ENCODE measurements at regions not wholly inside any gene's neighbourhood (a gene's known extent, or its start where the extent isn't known, plus 50 kb on each side); places are given as distances from the start of the nearest gene placed in this dataset.

GRCh38 chr2:66733364-66733999 is 298.6 kb downstream of the MEIS1 start:
- Mint-ChIP-seq H3K27me3 (ENCODE audit: low read depth in 2 of 2) (no peaks in the 10 kb centered on the region), H3K9me3 (peaks cover 0 to 1% of the 10 kb centered on the region in 2 donors), H3K36me3 (no peaks in the 10 kb centered on the region), H3K27ac (no peak overlapping the region), H3K4me3 (no peak overlapping the region), H3K4me1 (no peaks in the 10 kb centered on the region)
- H3K9me3 ChIP-seq (ENCODE audit: control insufficient read depth, insufficient read depth, low read length), result no peaks in the 10 kb centered on the region
- no peaks in the 10 kb centered on the region for H3K4me1 ChIP-seq (ENCODE audit: control insufficient read depth, insufficient read depth, low read length)
- no peaks in the 10 kb centered on the region for H3K36me3 ChIP-seq (ENCODE audit: control insufficient read depth, insufficient read depth, low read length)
- TF ChIP-seq, protein P1, sequence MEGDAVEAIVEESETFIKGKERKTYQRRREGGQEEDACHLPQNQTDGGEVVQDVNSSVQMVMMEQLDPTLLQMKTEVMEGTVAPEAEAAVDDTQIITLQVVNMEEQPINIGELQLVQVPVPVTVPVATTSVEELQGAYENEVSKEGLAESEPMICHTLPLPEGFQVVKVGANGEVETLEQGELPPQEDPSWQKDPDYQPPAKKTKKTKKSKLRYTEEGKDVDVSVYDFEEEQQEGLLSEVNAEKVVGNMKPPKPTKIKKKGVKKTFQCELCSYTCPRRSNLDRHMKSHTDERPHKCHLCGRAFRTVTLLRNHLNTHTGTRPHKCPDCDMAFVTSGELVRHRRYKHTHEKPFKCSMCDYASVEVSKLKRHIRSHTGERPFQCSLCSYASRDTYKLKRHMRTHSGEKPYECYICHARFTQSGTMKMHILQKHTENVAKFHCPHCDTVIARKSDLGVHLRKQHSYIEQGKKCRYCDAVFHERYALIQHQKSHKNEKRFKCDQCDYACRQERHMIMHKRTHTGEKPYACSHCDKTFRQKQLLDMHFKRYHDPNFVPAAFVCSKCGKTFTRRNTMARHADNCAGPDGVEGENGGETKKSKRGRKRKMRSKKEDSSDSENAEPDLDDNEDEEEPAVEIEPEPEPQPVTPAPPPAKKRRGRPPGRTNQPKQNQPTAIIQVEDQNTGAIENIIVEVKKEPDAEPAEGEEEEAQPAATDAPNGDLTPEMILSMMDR (IDR thresholded peaks at IDR 0.05), result no peak
- intact Hi-C loops (cut with micrococcal nuclease), result no loop called here
- H3K27me3 ChIP-seq (ENCODE audit: control insufficient read depth, insufficient read depth, low read length), result no peaks in the 10 kb centered on the region
- 94% methylated on average over 6 of the region's 8 CpGs for WGBS (ENCODE audit: insufficient coverage)
- H3K4me3 ChIP-seq (ENCODE audit: low read length), result no peak overlapping the region
- H3K27ac ChIP-seq (ENCODE audit: low read length), result no peak overlapping the region
- DNase-seq (no peak), ATAC-seq (no peak)

GRCh38 chr2:66748939-66749338 is 314.0 kb downstream of the MEIS1 start:
- peak in 1 of 3 donors; percentile 51 for ATAC-seq
- no peak for DNase-seq
- H3K27ac ChIP-seq (ENCODE audit: low read length), result no peak overlapping the region
- H3K4me1 ChIP-seq (ENCODE audit: control insufficient read depth, insufficient read depth, low read length), result no peaks in the 10 kb centered on the region
- no peak overlapping the region for H3K4me3 ChIP-seq (ENCODE audit: low read length)
- WGBS (ENCODE audit: insufficient coverage), result 0% methylated on average over 2 of the region's 3 CpGs
- Mint-ChIP-seq H3K4me1 (peaks cover 11% of the 10 kb centered on the region in 2 donors), H3K36me3 (no peaks in the 10 kb centered on the region), H3K4me3 (no peak overlapping the region), H3K9me3 (peaks cover 0 to 3% of the 10 kb centered on the region in 2 donors), H3K27ac (peak overlapping the region in 1 of 2 donors; percentile 43), H3K27me3 (ENCODE audit: low read depth in 2 of 2) (no peaks in the 10 kb centered on the region)
- intact Hi-C loops (cut with micrococcal nuclease), result no loop called here
- TF ChIP-seq, protein P1 (IDR thresholded peaks at IDR 0.05), result no peak
- no peaks in the 10 kb centered on the region for H3K27me3 ChIP-seq (ENCODE audit: control insufficient read depth, insufficient read depth, low read length)
- no peaks in the 10 kb centered on the region for H3K9me3 ChIP-seq (ENCODE audit: control insufficient read depth, insufficient read depth, low read length)
- H3K36me3 ChIP-seq (ENCODE audit: control insufficient read depth, insufficient read depth, low read length), result no peaks in the 10 kb centered on the region

DNA sequence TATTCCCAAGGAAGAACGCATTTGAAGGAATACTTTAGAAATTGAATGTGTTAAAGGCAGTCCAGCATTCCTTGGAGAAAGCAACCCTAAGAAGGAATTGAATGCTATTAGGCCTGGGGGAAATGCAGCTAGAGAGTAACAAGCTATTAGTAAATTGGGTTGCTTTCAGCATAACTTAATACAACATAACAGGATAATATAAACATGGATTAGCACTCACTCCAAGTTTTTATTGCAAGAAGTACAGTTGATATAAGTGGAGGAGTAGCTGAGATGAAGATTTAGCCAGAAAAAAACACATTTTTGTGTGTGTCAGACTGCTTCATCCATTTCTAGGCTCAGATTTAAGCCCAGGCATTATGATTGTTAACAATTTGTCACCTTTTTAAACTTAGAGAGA is 314.6 kb downstream of the MEIS1 start:
- WGBS (ENCODE audit: insufficient coverage), result 80% methylated on average over 1 of the region's 1 CpG
- DNase-seq, result no peak
- ATAC-seq, result no peak
- Histone ChIP-seq H3K4me1 (ENCODE audit: control insufficient read depth, insufficient read depth, low read length) (no peaks in the 10 kb centered on the region), H3K9me3 (ENCODE audit: control insufficient read depth, insufficient read depth, low read length) (no peaks in the 10 kb centered on the region), H3K4me3 (ENCODE audit: low read length) (no peak overlapping the region), H3K36me3 (ENCODE audit: control insufficient read depth, insufficient read depth, low read length) (no peaks in the 10 kb centered on the region), H3K27me3 (ENCODE audit: control insufficient read depth, insufficient read depth, low read length) (no peaks in the 10 kb centered on the region), H3K27ac (ENCODE audit: low read length) (no peak overlapping the region)
- Mint-ChIP-seq H3K4me3 (no peak overlapping the region), H3K36me3 (no peaks in the 10 kb centered on the region), H3K27me3 (ENCODE audit: low read depth in 2 of 2) (no peaks in the 10 kb centered on the region), H3K4me1 (peaks cover 11% of the 10 kb centered on the region in 2 donors), H3K9me3 (peaks cover 0 to 3% of the 10 kb centered on the region in 2 donors), H3K27ac (no peak overlapping the region)
- TF ChIP-seq, protein P1 (IDR thresholded peaks at IDR 0.05), result no peak
- intact Hi-C loops (cut with micrococcal nuclease), result no loop called here

GRCh38 chr2:66753257-66753656 is 318.3 kb downstream of the MEIS1 start:
- intact Hi-C loops (cut with micrococcal nuclease), result no loop called here
- Histone ChIP-seq H3K27me3 (ENCODE audit: control insufficient read depth, insufficient read depth, low read length) (no peaks in the 10 kb centered on the region), H3K9me3 (ENCODE audit: control insufficient read depth, insufficient read depth, low read length) (no peaks in the 10 kb centered on the region), H3K4me3 (ENCODE audit: low read length) (no peak overlapping the region), H3K36me3 (ENCODE audit: control insufficient read depth, insufficient read depth, low read length) (no peaks in the 10 kb centered on the region), H3K27ac (ENCODE audit: low read length) (no peak overlapping the region), H3K4me1 (ENCODE audit: control insufficient read depth, insufficient read depth, low read length) (no peaks in the 10 kb centered on the region)
- H3K4me3 Mint-ChIP-seq, result no peak overlapping the region
- H3K4me1 Mint-ChIP-seq, result peaks cover 11% of the 10 kb centered on the region in 2 donors
- H3K27me3 Mint-ChIP-seq (ENCODE audit: low read depth in 2 of 2), result no peaks in the 10 kb centered on the region
- H3K9me3 Mint-ChIP-seq, result peaks cover 0 to 2% of the 10 kb centered on the region in 2 donors
- DNase-seq (no peak), ATAC-seq (no peak)
- TF ChIP-seq, protein P1 (IDR thresholded peaks at IDR 0.05), result no peak
- WGBS (ENCODE audit: insufficient coverage), result 100% methylated on average over 1 of the region's 1 CpG
- H3K36me3 Mint-ChIP-seq, result no peaks in the 10 kb centered on the region
- H3K27ac Mint-ChIP-seq, result no peak overlapping the region

Measured in natural killer cell (primary cell).